CD4-positive, alpha-beta T cell treated with Interleukin-4 for 1 hour (primary cell): ENCODE measurements at regions not wholly inside any gene's neighbourhood (a gene's known extent, or its start where the extent isn't known, plus 50 kb on each side); places are given as distances from the start of the nearest gene placed in this dataset.

Source experiments
- DNase-seq, 2 donors: peaks; one replicate each; pipeline ENCODE4 v3.0.0-alpha.2; 2020 to 2022

- DNase-seq, result no peak
These were observed 186.9 kb upstream of the PAPPA start for GRCh38 chr9:115966660-115967059.

GRCh38 chr9:115969096-115969495 lies 184.5 kb upstream of the PAPPA start:
- no peak for DNase-seq

- no peak for DNase-seq
These were observed 181.2 kb upstream of the PAPPA start for GRCh38 chr9:115972362-115972761.

GRCh38 chr9:115972843-115973595 lies 180.6 kb upstream of the PAPPA start:
- no peak for DNase-seq

GRCh38 chr9:115976781-115977180 lies 176.8 kb upstream of the PAPPA start:
- no peak for DNase-seq

- no peak for DNase-seq
These were observed 175.5 kb upstream of the PAPPA start for GRCh38 chr9:115978091-115978490.

- no peak for DNase-seq
These were observed 174.9 kb upstream of the PAPPA start for GRCh38 chr9:115978659-115979096.

GRCh38 chr9:115980054-115980453 lies 173.5 kb upstream of the PAPPA start:
- no peak for DNase-seq

- no peak for DNase-seq
These were observed 173.1 kb upstream of the PAPPA start for GRCh38 chr9:115980502-115980901.

- DNase-seq, result no peak
These were observed 172.6 kb upstream of the PAPPA start for GRCh38 chr9:115980976-115981375.

- DNase-seq, result no peak
These were observed 170.2 kb upstream of the PAPPA start for GRCh38 chr9:115983366-115983765.

GRCh38 chr9:115985657-115986056 lies 167.9 kb upstream of the PAPPA start:
- DNase-seq, result no peak

- DNase-seq, result no peak
These were observed 167.1 kb upstream of the PAPPA start for GRCh38 chr9:115986508-115986907.

- DNase-seq, result no peak
These were observed 164.9 kb upstream of the PAPPA start for GRCh38 chr9:115988701-115989100.

GRCh38 chr9:115989831-115990230 lies 163.8 kb upstream of the PAPPA start:
- no peak for DNase-seq

GRCh38 chr9:115992834-115993233 lies 160.8 kb upstream of the PAPPA start:
- no peak for DNase-seq

- no peak for DNase-seq
These were observed 155.7 kb upstream of the PAPPA start for GRCh38 chr9:115997923-115998322.

- DNase-seq, result no peak
These were observed 154.9 kb upstream of the PAPPA start for GRCh38 chr9:115998666-115999065.

- no peak for DNase-seq
These were observed 154.1 kb upstream of the PAPPA start for GRCh38 chr9:115999498-115999897.

GRCh38 chr9:116000748-116001329 lies 152.8 kb upstream of the PAPPA start:
- DNase-seq, result no peak

- no peak for DNase-seq
These were observed 151.4 kb upstream of the PAPPA start for GRCh38 chr9:116002181-116002580.

GRCh38 chr9:116002624-116003023 lies 151.0 kb upstream of the PAPPA start:
- no peak for DNase-seq

GRCh38 chr9:116003397-116003796 lies 150.2 kb upstream of the PAPPA start:
- no peak for DNase-seq

GRCh38 chr9:116005205-116005604 lies 148.4 kb upstream of the PAPPA start:
- DNase-seq, result no peak

GRCh38 chr9:116007824-116008223 lies 145.8 kb upstream of the PAPPA start:
- no peak for DNase-seq
